ENCODE measurements at regions not wholly inside any gene's neighbourhood (a gene's known extent, or its start where the extent isn't known, plus 50 kb on each side); places are given as distances from the start of the nearest gene placed in this dataset.

GRCh38 chr4:30941641-30942040, 221.5 kb downstream of the PCDH7 start:
- H3K36me3 ChIP-seq (ENCODE audit: control insufficient read depth in 1 of 2, insufficient read depth in 2 of 2, low read length in 2 of 2): no peaks in the 10 kb centered on the region
- CTCF ChIA-PET: no interaction called here
- TF ChIP-seq TCF7L2 (IDR thresholded peaks at IDR 0.05; ENCODE audit: borderline replicate concordance, extremely low read depth, insufficient read depth, insufficient read length) (no peak), REST (IDR thresholded peaks at IDR 0.05; ENCODE audit: low read depth) (no peak), EZH2phosphoT487 (IDR thresholded peaks at IDR 0.05; ENCODE audit: borderline replicate concordance) (no peak), MAX (IDR thresholded peaks at IDR 0.05) (no peak), ATF3 (IDR thresholded peaks at IDR 0.05) (no peak), ZFX (IDR thresholded peaks at IDR 0.05) (no peak)
- POLR2A ChIA-PET: no interaction called here
- H3K79me2 ChIP-seq (ENCODE audit: insufficient read depth, low read length): peaks cover 59% of the 10 kb centered on the region
- H3K4me2 ChIP-seq (ENCODE audit: low read length): no peak overlapping the region
- no peaks in the 10 kb centered on the region for H3K9me2 ChIP-seq (ENCODE audit: insufficient read depth)
- H3K27ac ChIP-seq (ENCODE audit: low read depth, low read length): peak overlapping the region; percentile 94
- no peak overlapping the region for H3K4me3 ChIP-seq (replicated peaks in 1 of 2; ENCODE audit: low read depth in 1 of 2, low read length in 2 of 2)
- H2AFZ ChIP-seq (ENCODE audit: low read depth, low read length, poor library complexity, severe bottlenecking): no peak overlapping the region
- peaks cover 87 to 94% of the 10 kb centered on the region in 2 experiments for H3K4me1 ChIP-seq (ENCODE audit: control insufficient read depth in 1 of 2, insufficient read depth in 2 of 2, low read length in 2 of 2)
- H3K9me3 ChIP-seq (ENCODE audit: control insufficient read depth in 1 of 2, insufficient read depth in 1 of 2, low read depth in 1 of 2, low read length in 2 of 2): no peaks in the 10 kb centered on the region
- no TSS peak for BruUV-seq (replicated peaks)
- DNase-seq (ENCODE audit: low read depth, low spot score) (no peak), ATAC-seq (no peak)
- no peak overlapping the region; the same call in 1 of the 2 replicates for H3K9ac ChIP-seq (ENCODE audit: low read length)
- H4K20me1 ChIP-seq (ENCODE audit: insufficient read depth): no peaks in the 10 kb centered on the region
- H3K27me3 ChIP-seq (ENCODE audit: insufficient read depth, low read length): no peaks in the 10 kb centered on the region
- RAD21 ChIA-PET (ENCODE audit: low non-redundant PET in 1 of 2, low total read pairs in 2 of 2, uncharacterized antibody in 2 of 2, unreplicated experiment in 2 of 2): no interaction called here
- intact Hi-C loops (cut with micrococcal nuclease): no loop called here

Data from HCT116 (cell line).